Superior temporal gyrus (tissue), 1 donor: ENCODE measurements at regions not wholly inside any gene's neighbourhood (a gene's known extent, or its start where the extent isn't known, plus 50 kb on each side); places are given as distances from the start of the nearest gene placed in this dataset.
"Not testable (repeated sequence)": the region's sequence is repeated elsewhere in the genome, so short reads cannot be mapped to it uniquely, and the experiment has no call there.

Experiments
- DNase-seq: peaks from one replicate; pipeline ENCODE4 v3.0.0-alpha.2; 2016; ENCODE audit errors: extremely low spot score

- DNase-seq = no peak
Measured at GRCh38 chr14:105898482-105899010, 372.2 kb downstream of the TMEM121 start.

GRCh38 chr14:105899071-105899641, 372.8 kb downstream of the TMEM121 start:
- no peak for DNase-seq

- no peak for DNase-seq
Measured at GRCh38 chr14:105899657-105900397, 373.4 kb downstream of the TMEM121 start.

- DNase-seq = no peak
Measured at GRCh38 chr14:105900398-105901160, 374.2 kb downstream of the TMEM121 start.

- DNase-seq = no peak
Measured at GRCh38 chr14:105901226-105901625, 374.8 kb downstream of the TMEM121 start.

- DNase-seq = no peak
Measured at GRCh38 chr14:105902131-105902898, 375.9 kb downstream of the TMEM121 start.

- DNase-seq = not testable (repeated sequence)
Measured at GRCh38 chr14:105902899-105903165, 376.4 kb downstream of the TMEM121 start.

- DNase-seq = no peak
Measured at GRCh38 chr14:105903971-105904370, 377.6 kb downstream of the TMEM121 start.

- no peak for DNase-seq
Measured at GRCh38 chr14:105904379-105904778, 378.0 kb downstream of the TMEM121 start.

- DNase-seq = no peak
Measured at GRCh38 chr14:105905456-105905855, 379.1 kb downstream of the TMEM121 start.

- no peak for DNase-seq
Measured at GRCh38 chr14:105907276-105907675, 380.9 kb downstream of the TMEM121 start.

GRCh38 chr14:105908006-105908405, 381.6 kb downstream of the TMEM121 start:
- DNase-seq = no peak

GRCh38 chr14:105908481-105908911, 382.1 kb downstream of the TMEM121 start:
- no peak for DNase-seq

- no peak for DNase-seq
Measured at GRCh38 chr14:105909046-105909827, 382.9 kb downstream of the TMEM121 start.

- not testable (repeated sequence) for DNase-seq
Measured at GRCh38 chr14:105909828-105910120, 383.4 kb downstream of the TMEM121 start.

- DNase-seq = no peak
Measured at GRCh38 chr14:105910426-105910825, 384.0 kb downstream of the TMEM121 start.

GRCh38 chr14:105911006-105911847, 384.8 kb downstream of the TMEM121 start:
- no peak for DNase-seq

- DNase-seq = not testable (repeated sequence)
Measured at GRCh38 chr14:105911848-105912292, 385.5 kb downstream of the TMEM121 start.

GRCh38 chr14:105912641-105913180, 386.3 kb downstream of the TMEM121 start:
- no peak for DNase-seq

- no peak for DNase-seq
Measured at GRCh38 chr14:105913221-105913620, 386.8 kb downstream of the TMEM121 start.
